ENCODE measurements at regions not wholly inside any gene's neighbourhood (a gene's known extent, or its start where the extent isn't known, plus 50 kb on each side); places are given as distances from the start of the nearest gene placed in this dataset.
A peak's percentile ranks its signal among the peaks of the same experiment; 100 is the strongest.
"Not testable (repeated sequence)": the region's sequence is repeated elsewhere in the genome, so short reads cannot be mapped to it uniquely, and the experiment has no call there.

DNA sequence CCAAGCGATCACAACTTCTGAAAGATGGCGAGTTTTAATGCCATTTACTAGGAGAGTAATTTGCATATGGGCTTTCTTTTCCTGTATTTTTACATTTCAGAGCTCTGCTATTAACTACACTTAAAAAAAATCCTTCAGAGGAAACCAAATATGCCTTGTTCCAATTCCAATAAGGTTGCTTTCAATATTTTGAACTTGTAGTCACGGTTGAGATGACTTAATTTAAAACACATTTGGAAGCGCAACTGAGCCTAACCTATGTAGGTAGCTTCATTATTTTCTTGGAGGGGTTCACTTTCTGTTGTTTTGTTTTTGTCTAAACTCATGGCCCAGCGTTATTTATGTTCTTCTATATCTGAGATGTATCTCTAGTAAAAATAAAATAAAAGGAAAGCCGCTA lies 93.4 kb downstream of the BLID start:
- no peak for DNase-seq (ENCODE audit: low read depth, low spot score)

- peak; percentile 40 for DNase-seq (ENCODE audit: low read depth, low spot score)
Measured at GRCh38 chr11:122020902-122021301, 95.1 kb downstream of the BLID start.

DNA sequence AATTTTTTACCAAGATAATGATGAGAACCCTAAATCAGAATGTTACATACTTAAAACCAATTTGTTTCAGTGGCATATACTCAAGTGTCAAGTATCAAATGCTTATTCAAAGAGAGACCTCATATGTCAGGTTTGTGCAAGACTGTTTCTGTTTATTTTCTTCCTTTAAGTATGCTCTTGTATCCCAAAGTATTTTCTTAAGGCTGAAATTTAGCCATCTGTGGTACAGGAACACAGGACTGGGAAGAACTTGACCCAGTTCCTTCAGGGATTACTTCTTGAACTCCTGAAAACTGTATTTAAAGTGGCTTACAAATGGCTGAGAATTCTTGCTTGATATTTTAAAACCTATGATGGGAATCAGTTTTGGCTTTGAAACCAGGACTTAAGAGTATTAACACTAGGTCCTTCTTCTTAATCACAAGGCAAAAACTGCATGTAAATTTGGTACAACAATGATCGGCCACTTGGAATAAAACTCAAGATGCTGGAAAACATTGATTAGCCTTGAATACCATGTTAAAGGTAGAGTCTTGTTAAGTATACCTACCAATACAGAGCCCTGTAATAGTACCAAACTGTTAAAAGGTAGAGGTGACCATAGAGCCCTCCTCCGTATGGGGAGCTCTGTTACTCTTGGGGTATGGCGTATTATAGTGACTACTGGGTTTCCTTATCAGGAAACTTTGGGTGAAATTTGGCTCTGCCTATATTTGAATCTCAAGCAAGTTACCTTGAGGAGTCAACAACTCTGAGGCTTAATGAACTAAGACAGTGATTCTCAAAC lies 95.9 kb downstream of the BLID start:
- no peak for DNase-seq (ENCODE audit: low read depth, low spot score)

DNA sequence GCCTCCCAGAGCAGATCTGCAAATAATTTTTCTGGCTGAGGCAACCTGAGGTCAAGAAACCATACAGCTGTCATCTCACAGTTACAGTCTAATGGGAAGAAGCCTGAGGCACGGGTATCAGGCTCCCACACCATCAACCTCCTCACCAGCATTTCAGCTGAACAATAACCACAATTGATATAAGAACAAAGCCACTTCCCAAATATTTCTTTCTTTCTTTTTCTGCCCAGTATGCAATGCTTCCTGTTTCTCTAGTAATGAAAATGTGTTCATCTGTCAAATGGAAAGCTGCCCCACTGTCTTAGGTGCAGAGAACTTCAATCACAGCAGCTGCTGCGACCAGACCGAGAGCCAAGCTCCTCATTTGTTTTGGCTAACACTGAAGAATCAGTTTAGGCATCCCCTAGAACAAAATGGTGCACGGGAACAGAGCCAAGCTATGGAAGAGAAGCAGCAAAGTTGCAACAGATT lies 108.4 kb downstream of the BLID start:
- DNase-seq (ENCODE audit: low read depth, low spot score) = peak; percentile 39

DNA sequence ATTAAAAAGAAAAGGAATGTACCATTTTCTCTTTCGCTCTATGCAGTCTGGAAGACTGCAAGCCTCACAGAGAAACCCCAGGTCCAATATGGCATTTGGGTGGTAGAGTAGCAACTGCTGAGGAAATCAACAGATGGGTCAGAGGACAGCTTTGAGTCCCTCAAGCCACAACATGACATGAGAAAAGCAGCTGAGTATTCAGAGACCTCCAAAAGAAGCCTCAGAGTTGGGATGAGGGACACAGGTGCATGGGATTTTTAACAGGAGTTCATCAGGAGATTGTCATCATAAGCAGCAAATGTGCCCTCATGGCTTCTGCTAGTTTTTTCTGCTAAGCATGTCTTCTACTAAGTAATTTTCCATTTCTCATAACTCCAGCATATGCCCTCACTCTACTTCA lies 111.6 kb downstream of the BLID start:
- DNase-seq (ENCODE audit: low read depth, low spot score) = no peak

DNA sequence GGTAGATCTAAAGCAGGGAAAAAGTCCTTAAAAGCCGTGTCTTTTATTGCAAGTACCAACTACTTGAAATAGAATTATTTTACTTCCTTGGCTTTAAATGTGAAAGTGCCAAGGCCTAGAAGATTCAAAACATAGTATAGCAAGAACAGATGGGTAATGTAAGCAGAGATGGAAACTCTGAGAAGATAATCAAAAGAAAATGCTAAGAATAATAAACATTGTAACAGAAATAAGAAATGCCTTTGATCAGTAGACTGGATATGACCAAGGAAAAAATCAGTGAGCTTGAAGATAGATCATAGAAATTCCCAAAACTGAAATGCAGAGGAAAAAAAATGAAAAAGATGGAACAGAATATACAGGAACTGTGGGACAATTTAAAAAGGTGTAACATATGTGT lies 113.1 kb downstream of the BLID start:
- DNase-seq (ENCODE audit: low read depth, low spot score) = no peak

GRCh38 chr11:122002047-122002446 lies 114.0 kb downstream of the BLID start:
- DNase-seq (ENCODE audit: low read depth, low spot score) = no peak

- no peak for DNase-seq (ENCODE audit: low read depth, low spot score)
Measured at GRCh38 chr11:121999651-122000050, 116.4 kb downstream of the BLID start.

- DNase-seq (ENCODE audit: low read depth, low spot score) = no peak
Measured at GRCh38 chr11:121996574-121996973, 119.4 kb downstream of the BLID start.

GRCh38 chr11:121983901-121984300 lies 132.1 kb downstream of the BLID start:
- DNase-seq (ENCODE audit: low read depth, low spot score) = no peak

- DNase-seq (ENCODE audit: low read depth, low spot score) = not testable (repeated sequence)
Measured at GRCh38 chr11:121977914-121978313, 138.1 kb downstream of the BLID start.

DNA sequence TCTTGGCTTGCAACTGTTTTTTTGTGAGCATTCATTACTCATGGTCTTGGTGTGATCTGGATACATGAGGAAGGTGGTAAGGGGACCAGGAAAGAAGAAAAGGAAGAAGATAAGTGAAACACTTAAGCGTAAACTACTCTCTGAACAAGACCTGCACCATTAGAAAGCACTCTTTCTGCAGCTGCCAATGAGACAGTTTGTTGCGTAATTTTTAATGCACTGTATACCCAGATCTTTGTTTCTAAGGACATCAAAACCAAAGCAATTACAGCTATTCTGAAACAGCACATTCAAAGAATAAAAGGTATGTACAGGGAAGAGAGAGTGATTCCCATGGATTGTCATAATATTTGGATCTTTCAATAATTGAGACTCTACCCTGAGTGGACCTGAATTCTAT lies 147.4 kb downstream of the BLID start:
- no peak for DNase-seq (ENCODE audit: low read depth, low spot score)

DNA sequence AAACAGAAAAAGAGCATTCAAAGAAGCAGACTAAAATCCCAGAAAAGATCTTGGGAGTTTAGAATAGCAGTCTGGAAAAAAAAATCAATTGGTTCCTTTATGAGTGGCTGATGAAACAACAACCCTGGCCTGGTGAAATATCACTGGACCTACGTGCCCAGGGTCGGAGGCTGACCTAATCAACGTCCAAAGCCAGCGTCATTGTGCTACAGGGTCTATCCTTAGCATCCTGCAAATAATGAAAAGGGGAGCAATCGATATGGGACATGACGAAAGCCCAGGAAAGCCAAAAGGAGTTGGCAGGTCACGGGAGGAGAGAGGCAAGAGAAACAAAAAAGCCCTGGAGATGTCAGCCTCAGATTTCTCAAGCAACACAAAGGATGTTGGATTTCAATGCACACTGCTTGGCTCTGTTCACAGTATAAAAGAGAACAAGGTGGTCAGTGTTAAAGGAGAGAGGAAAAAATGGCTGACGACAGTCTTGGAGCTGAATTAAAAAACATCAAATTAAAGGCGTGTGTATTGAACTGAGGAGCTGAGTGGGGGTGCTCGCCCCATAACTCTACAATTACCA lies 148.8 kb downstream of the BLID start:
- DNase-seq (ENCODE audit: low read depth, low spot score) = peak; percentile 3

DNA sequence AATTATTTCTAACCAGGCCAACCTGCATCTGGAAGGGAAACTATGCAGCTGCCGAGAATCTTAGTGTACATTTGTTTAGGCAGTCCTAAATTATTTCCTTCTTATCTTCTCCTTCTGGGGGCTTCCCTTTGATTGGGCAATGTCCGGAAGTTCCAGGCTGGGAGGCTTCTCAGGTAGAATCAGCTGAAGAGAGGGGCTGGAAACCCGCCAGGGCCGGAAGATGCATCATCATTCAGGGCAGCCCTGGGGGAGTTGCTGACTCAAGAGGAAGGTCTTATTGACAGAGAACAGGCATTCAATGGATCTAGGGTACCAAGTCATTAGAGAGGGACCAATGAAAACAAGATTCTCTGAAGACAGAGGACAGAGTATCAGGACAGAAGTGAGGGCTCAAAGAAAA lies 150.7 kb downstream of the BLID start:
- DNase-seq (ENCODE audit: low read depth, low spot score) = peak; percentile 25

- DNase-seq (ENCODE audit: low read depth, low spot score) = peak; percentile 15
Measured at GRCh38 chr11:121964591-121964990, 151.4 kb downstream of the BLID start.

- not testable (repeated sequence) for DNase-seq (ENCODE audit: low read depth, low spot score)
Measured at GRCh38 chr11:121963846-121964245, 152.2 kb downstream of the BLID start.

DNA sequence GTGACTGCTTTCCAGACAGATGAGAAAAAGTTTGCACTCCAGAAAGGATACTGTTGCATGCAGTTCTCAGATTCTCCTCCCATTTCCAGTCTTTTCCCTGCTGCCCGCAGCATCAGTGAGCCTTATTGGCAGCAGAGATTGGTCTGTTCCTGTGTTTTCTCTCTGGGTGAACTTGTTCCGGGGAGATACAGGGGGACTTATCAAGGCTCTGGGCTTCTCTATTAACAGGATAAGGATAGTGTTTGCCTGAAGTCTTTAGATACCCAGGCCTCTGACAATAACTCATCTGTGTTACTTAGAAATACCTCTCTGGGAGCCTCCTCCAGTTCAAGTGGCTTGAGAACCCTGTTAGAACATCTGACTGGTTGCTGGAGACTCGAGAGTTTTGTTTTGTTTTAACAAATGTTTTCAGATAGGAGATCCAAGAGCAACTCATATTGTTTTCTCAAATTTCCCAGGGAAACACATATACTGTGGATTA lies 154.7 kb downstream of the BLID start:
- no peak for DNase-seq (ENCODE audit: low read depth, low spot score)

- DNase-seq (ENCODE audit: low read depth, low spot score) = no peak
Measured at GRCh38 chr11:121958971-121959325, 157.1 kb downstream of the BLID start.

DNA sequence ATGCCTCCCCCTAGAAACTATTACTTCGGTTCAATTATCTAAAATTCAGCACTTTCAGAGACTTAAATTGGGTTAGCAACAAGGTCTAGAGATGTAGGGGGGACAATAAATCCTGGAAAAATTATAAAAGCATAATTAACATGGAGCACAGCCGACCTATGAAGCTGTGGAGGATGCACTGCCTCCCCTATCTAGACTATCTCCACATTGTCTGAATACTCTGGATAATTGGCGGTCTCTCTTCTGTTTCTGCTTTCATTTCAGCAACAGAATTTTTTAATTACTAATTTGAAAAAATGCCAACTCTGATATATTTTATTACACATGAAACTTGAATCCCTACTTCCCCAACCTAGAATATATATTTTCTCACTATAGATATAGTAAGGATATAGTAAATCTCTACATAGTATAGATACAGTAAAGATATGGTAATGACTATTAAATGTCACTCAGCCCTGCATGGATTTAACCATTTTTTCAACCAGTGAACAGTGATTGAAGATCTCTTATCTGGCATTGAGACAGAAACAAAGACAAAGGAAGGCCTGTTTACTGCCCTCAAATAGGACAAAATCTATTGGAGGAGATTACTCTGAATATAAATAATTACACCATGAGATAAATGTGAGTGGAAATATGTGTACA lies 157.6 kb downstream of the BLID start:
- DNase-seq (ENCODE audit: low read depth, low spot score) = no peak

- no peak for DNase-seq (ENCODE audit: low read depth, low spot score)
Measured at GRCh38 chr11:121953122-121953521, 162.9 kb downstream of the BLID start.

GRCh38 chr11:121950160-121950559 lies 165.9 kb downstream of the BLID start:
- no peak for DNase-seq (ENCODE audit: low read depth, low spot score)

DNA sequence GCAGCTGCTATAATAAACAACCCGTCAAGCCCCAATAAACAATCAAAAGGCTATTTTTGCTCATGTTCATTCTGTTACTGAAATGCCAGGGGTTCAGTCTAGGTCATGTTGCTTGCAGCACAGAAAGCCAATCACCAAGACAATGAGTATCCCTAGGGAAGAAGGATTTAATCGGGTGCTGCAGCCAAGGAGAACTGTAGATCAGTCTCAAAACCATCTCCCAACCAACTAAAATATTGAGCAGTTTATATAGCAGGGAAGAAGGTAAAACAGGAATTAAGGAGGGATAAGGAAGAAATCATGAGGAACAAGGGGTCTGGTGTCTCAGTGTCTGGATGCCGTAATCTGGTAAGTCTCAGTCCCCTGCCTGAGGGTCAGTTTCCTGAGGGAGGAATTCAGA lies 169.5 kb downstream of the BLID start:
- no peak for DNase-seq (ENCODE audit: low read depth, low spot score)
